ENCODE measurements at regions not wholly inside any gene's neighbourhood (a gene's known extent, or its start where the extent isn't known, plus 50 kb on each side); places are given as distances from the start of the nearest gene placed in this dataset.

DNA sequence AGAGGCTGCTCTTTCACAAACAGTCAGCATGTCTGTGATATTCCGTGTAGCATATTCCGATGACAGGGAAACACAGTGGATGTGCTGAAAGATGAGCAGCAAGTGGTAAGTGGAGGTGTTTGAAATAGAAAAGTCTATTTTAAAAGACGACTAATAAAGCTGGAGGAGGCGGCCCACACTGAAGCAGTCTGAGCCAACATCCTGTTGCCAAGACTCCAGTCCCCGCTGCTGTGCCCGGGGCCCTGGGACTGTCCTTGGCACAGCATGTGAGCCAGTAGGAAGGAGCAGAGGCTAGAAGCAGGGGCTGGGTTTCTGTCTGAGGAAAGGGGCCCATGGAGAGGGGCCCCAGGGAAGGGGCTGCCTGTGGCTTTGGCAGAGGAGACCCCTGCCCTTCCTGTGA is 351.5 kb upstream of the CHD6 start:
- Histone ChIP-seq H3K23ac (ENCODE audit: insufficient read length) (no peak overlapping the region), H3K18ac (ENCODE audit: extremely low read depth, low read length) (no peak overlapping the region), H3K9ac (replicated peaks in 1 of 4; ENCODE audit: extremely low read depth in 1 of 4, low read depth in 3 of 4, low read length in 3 of 4) (no peak overlapping the region; a peak in 1 of 7 replicates), H3K4me2 (ENCODE audit: insufficient read depth in 1 of 2, low read depth in 2 of 2, low read length in 2 of 2) (no peak overlapping the region), H3K79me1 (ENCODE audit: low read depth, low read length) (no peaks in the 10 kb centered on the region), H3K27me3 (replicated peaks in 1 of 4; ENCODE audit: control insufficient read depth in 3 of 4, extremely low read depth in 1 of 4, insufficient read depth in 3 of 4, low read length in 3 of 4) (no peaks in the 10 kb centered on the region), H3K4me1 (replicated peaks in 1 of 4; ENCODE audit: control insufficient read depth in 3 of 4, insufficient read depth in 4 of 4, low read length in 3 of 4) (peaks cover 0 to 5% (median 2%) of the 10 kb centered on the region in 4 experiments; a peak in 3 of 7 replicates), H3K4me3 (ENCODE audit: extremely low read depth in 1 of 4, insufficient read depth in 2 of 4, low read depth in 3 of 4, low read length in 4 of 4) (no peak overlapping the region), H2BK12ac (ENCODE audit: low read depth, low read length) (no peak overlapping the region), H3K4ac (replicated peaks; ENCODE audit: insufficient read length, low read depth, low read length) (no peak overlapping the region), H2BK120ac (replicated peaks; ENCODE audit: low read depth, low read length) (no peak overlapping the region), H4K91ac (replicated peaks; ENCODE audit: insufficient read length, low read length) (no peak overlapping the region), H3K9me3 (ENCODE audit: insufficient read depth in 2 of 2, low read depth in 1 of 2, low read length in 1 of 2) (no peaks in the 10 kb centered on the region), H4K5ac (ENCODE audit: insufficient read length, low read depth, low read length) (no peak overlapping the region), H3K14ac (ENCODE audit: insufficient read length) (no peak overlapping the region), H3K27ac (ENCODE audit: low read depth, low read length) (no peak overlapping the region), H2AK5ac (ENCODE audit: low read depth, low read length) (no peak overlapping the region), H2BK15ac (ENCODE audit: low read length) (no peak overlapping the region), H3K79me2 (ENCODE audit: control insufficient read depth in 1 of 2, insufficient read depth in 2 of 2, low read length in 2 of 2) (no peaks in the 10 kb centered on the region), H4K20me1 (replicated peaks in 1 of 2; ENCODE audit: control insufficient read depth in 1 of 2, insufficient read depth in 2 of 2, low read length in 2 of 2) (no peaks in the 10 kb centered on the region), H3K56ac (replicated peaks; ENCODE audit: insufficient read length, low read depth, low read length) (no peak overlapping the region), H4K8ac (ENCODE audit: extremely low read depth, insufficient read depth, low read length) (no peak overlapping the region), H2BK5ac (ENCODE audit: low read depth, low read length) (no peak overlapping the region), H3K23me2 (ENCODE audit: low read depth, low read length) (no peaks in the 10 kb centered on the region), H2BK20ac (ENCODE audit: low read length) (no peak overlapping the region), H3K36me3 (ENCODE audit: control insufficient read depth in 2 of 4, insufficient read depth in 4 of 4, low read length in 3 of 4) (no peaks in the 10 kb centered on the region), H2AFZ (ENCODE audit: low read length) (0 out of 2 replicates have a peak overlapping the region, but pooled peaks have one; percentile 66)
- 86% methylated on average over 6 of the region's 6 CpGs; no CpG with 5 or more reads in 1 of the 2 experiments for WGBS, 2 experiments (ENCODE audit: extremely low coverage in 1 of 2, insufficient coverage in 1 of 2, insufficient read length in 1 of 2, insufficient replicate concordance in 2 of 2, low coverage in 1 of 2, low lambda C conversion rate in 2 of 2, missing lambda C conversion rate in 1 of 2)
- FAIRE-seq, result no peak
- ChIA-PET POLR2A (ENCODE audit: partially characterized antibody) (interaction anchor here (1.0 kb wide), 1 partner anchor 276 kb away, joined by 3 read pairs; no protein-coding TSS in a partner anchor), CTCF (ENCODE audit: partially characterized antibody) (interaction anchor here (0.6 to 2.3 kb wide), 9 partner anchors 12 to 1089 kb away, joined by 3 to 9 read pairs (median 3); no protein-coding TSS in a partner anchor)
- no peak for DNase-seq (ENCODE audit: low read depth in 1 of 2, low spot score in 2 of 2)
- TF ChIP-seq EGR1 (IDR thresholded peaks at IDR 0.05; ENCODE audit: borderline replicate concordance, low read depth, low read length) (no peak), TAF7 (optimal IDR thresholded peaks at IDR 0.05; ENCODE audit: borderline replicate concordance, low read depth, low read length) (no peak), CREB1 (IDR thresholded peaks at IDR 0.05) (no peak), TAF1 (IDR thresholded peaks at IDR 0.05; ENCODE audit: low read depth, low read length) (no peak), HDAC2 (IDR thresholded peaks at IDR 0.05; ENCODE audit: borderline replicate concordance in 1 of 2, low read depth in 2 of 2, low read length in 2 of 2) (no peak), JUND (IDR thresholded peaks at IDR 0.05; ENCODE audit: low read length) (no peak), BCL11A (IDR thresholded peaks at IDR 0.05; ENCODE audit: low read depth in 2 of 2, low read length in 2 of 2) (no peak), CHD1 (IDR thresholded peaks at IDR 0.05; ENCODE audit: low read depth, low read length) (no peak), KDM5A (IDR thresholded peaks at IDR 0.05; ENCODE audit: low read length) (no peak), SIX5 (IDR thresholded peaks at IDR 0.05; ENCODE audit: low read depth, low read length) (no peak), KDM4A (IDR thresholded peaks at IDR 0.05; ENCODE audit: low read depth, low read length, severe bottlenecking) (no peak), CBX5 (IDR thresholded peaks at IDR 0.05; ENCODE audit: low read depth, low read length) (no peak), CHD2 (IDR thresholded peaks at IDR 0.05; ENCODE audit: low read length) (no peak), RFX5 (IDR thresholded peaks at IDR 0.05; ENCODE audit: borderline replicate concordance, low read depth, low read length) (no peak), GTF2F1 (IDR thresholded peaks at IDR 0.05; ENCODE audit: borderline replicate concordance, low read depth, low read length) (no peak), POU5F1 (IDR thresholded peaks at IDR 0.05; ENCODE audit: low read depth, low read length) (no peak)

Data from H1 (cell line).